Gastrocnemius medialis (tissue), 4 donors: ENCODE measurements at regions not wholly inside any gene's neighbourhood (a gene's known extent, or its start where the extent isn't known, plus 50 kb on each side); places are given as distances from the start of the nearest gene placed in this dataset.

Experiments
- POLR2A ChIP-seq, 2 donors: fragments of 450-650 bp; IDR thresholded peaks; one replicate each; pipeline ENCODE4 v1.6.1; 2017; ENCODE audit warnings: antibody characterized with exemption in 2 of 2, mild to moderate bottlenecking in 2 of 2, moderate library complexity in 2 of 2
- TF ChIP-seq, protein P1 (sequence below), 5 experiments: fragments of 450-650 bp in 3 of 5; fragments of 200-600 bp in 2 of 5; sonication (generic) in 2 of 5; IDR thresholded peaks in 4 of 5; conservative IDR thresholded peaks in 1 of 5; 1 replicate in 4 of 5; 2 replicates in 1 of 5; pipeline ENCODE4 v1.5.1; 2016 to 2019; ENCODE audit warnings: antibody characterized with exemption in 5 of 5, mild to moderate bottlenecking in 3 of 5, moderate library complexity in 3 of 5

DNA sequence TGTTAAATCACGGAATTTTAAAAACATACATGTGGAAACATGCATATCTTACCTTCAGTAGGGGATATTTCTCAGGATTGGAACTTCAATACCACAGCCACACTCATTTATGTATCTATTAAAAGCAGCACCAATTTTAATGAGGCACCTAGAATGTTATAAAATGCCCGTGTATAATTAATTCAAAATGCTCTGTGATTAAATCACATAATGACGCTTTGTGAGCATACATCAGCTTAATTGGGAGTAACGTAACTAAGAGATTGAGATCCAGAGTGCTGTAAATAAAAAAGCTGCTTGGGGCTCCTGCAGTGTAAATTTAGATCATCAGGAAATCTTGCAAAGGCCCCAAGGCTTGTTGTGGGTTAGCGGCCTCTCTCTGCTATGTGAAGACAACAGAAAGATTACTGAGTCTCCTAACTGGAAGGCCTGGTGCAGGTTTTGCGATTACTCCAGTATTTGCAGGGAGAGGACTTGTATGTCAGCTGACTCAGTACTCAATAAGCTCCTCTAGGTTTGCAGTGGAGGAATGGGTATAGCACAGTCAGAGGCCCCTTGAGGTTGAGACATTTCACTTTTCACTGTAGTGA lies 195.5 kb upstream of the PHYHIPL start:
- TF ChIP-seq, protein P1, sequence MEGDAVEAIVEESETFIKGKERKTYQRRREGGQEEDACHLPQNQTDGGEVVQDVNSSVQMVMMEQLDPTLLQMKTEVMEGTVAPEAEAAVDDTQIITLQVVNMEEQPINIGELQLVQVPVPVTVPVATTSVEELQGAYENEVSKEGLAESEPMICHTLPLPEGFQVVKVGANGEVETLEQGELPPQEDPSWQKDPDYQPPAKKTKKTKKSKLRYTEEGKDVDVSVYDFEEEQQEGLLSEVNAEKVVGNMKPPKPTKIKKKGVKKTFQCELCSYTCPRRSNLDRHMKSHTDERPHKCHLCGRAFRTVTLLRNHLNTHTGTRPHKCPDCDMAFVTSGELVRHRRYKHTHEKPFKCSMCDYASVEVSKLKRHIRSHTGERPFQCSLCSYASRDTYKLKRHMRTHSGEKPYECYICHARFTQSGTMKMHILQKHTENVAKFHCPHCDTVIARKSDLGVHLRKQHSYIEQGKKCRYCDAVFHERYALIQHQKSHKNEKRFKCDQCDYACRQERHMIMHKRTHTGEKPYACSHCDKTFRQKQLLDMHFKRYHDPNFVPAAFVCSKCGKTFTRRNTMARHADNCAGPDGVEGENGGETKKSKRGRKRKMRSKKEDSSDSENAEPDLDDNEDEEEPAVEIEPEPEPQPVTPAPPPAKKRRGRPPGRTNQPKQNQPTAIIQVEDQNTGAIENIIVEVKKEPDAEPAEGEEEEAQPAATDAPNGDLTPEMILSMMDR (IDR thresholded peaks at IDR 0.05 in 4 of 5, conservative IDR thresholded peaks at IDR 0.05 in 1 of 5), result no peak
- no peak for TF ChIP-seq POLR2A (IDR thresholded peaks at IDR 0.05)
